Nephron progenitor cell (in vitro differentiated cells): ENCODE measurements at regions not wholly inside any gene's neighbourhood (a gene's known extent, or its start where the extent isn't known, plus 50 kb on each side); places are given as distances from the start of the nearest gene placed in this dataset.

Experiments used
- DNase-seq: peaks from one replicate; pipeline ENCODE4 v3.0.0; 2021
- H3K27ac Mint-ChIP-seq: 2 replicates; pipeline ENCODE4 v1.8.0; 2021; ENCODE audit warnings: mild to moderate bottlenecking, moderate library complexity, mixed read lengths
- H3K27me3 Mint-ChIP-seq: 2 replicates; pipeline ENCODE4 v1.8.0; 2021; ENCODE audit warnings: mild to moderate bottlenecking, low read depth, mixed read lengths; ENCODE audit not compliant: poor library complexity
- H3K36me3 Mint-ChIP-seq: 2 replicates; pipeline ENCODE4 v1.8.0; 2021; ENCODE audit warnings: low read depth, mixed read lengths
- H3K4me1 Mint-ChIP-seq: 2 replicates; pipeline ENCODE4 v1.8.0; 2021; ENCODE audit warnings: mixed read lengths
- H3K4me3 Mint-ChIP-seq: 2 replicates; pipeline ENCODE4 v1.8.0; 2021; ENCODE audit warnings: mild to moderate bottlenecking, moderate library complexity, mixed read lengths
- H3K9me3 Mint-ChIP-seq: 2 replicates; pipeline ENCODE4 v1.8.0; 2021; ENCODE audit warnings: mild to moderate bottlenecking, moderate library complexity, mixed read lengths
- CTCF ChIP-seq: fragments of 200-600 bp; sonication (generic); IDR thresholded peaks from 2 replicates; pipeline ENCODE4 v1.5.0; 2021; ENCODE audit warnings: antibody characterized with exemption

- no peak for TF ChIP-seq CTCF
- no peaks in the 10 kb centered on the region for H3K9me3 Mint-ChIP-seq
- H3K27me3 Mint-ChIP-seq, result no peaks in the 10 kb centered on the region
- H3K27ac Mint-ChIP-seq, result no peak overlapping the region
- DNase-seq, result no peak
- H3K36me3 Mint-ChIP-seq, result no peaks in the 10 kb centered on the region
- no peaks in the 10 kb centered on the region for H3K4me1 Mint-ChIP-seq
- H3K4me3 Mint-ChIP-seq, result no peak overlapping the region
These were observed 175.5 kb upstream of the PTBP2 start for GRCh38 chr1:96545935-96546656.

GRCh38 chr1:96550061-96550460, 171.5 kb upstream of the PTBP2 start:
- Mint-ChIP-seq H3K4me1 (peaks cover 11% of the 10 kb centered on the region), H3K27me3 (no peaks in the 10 kb centered on the region), H3K4me3 (no peak overlapping the region), H3K27ac (no peak overlapping the region), H3K36me3 (no peaks in the 10 kb centered on the region), H3K9me3 (no peaks in the 10 kb centered on the region)
- DNase-seq, result no peak
- no peak for TF ChIP-seq CTCF

GRCh38 chr1:96552451-96552850, 169.1 kb upstream of the PTBP2 start:
- Mint-ChIP-seq H3K9me3 (no peaks in the 10 kb centered on the region), H3K36me3 (no peaks in the 10 kb centered on the region), H3K27ac (no peak overlapping the region), H3K27me3 (no peaks in the 10 kb centered on the region), H3K4me1 (peaks cover 29% of the 10 kb centered on the region), H3K4me3 (no peak overlapping the region)
- no peak for TF ChIP-seq CTCF
- DNase-seq, result no peak

GRCh38 chr1:96553811-96554210, 167.8 kb upstream of the PTBP2 start:
- Mint-ChIP-seq H3K4me1 (peaks cover 42% of the 10 kb centered on the region), H3K36me3 (no peaks in the 10 kb centered on the region), H3K27ac (no peak overlapping the region), H3K4me3 (no peak overlapping the region), H3K9me3 (no peaks in the 10 kb centered on the region), H3K27me3 (no peaks in the 10 kb centered on the region)
- no peak for DNase-seq
- TF ChIP-seq CTCF, result no peak

GRCh38 chr1:96554364-96554763, 167.2 kb upstream of the PTBP2 start:
- Mint-ChIP-seq H3K27ac (peak overlapping the region; percentile 8), H3K4me1 (peaks cover 46% of the 10 kb centered on the region), H3K4me3 (no peak overlapping the region), H3K9me3 (no peaks in the 10 kb centered on the region), H3K27me3 (no peaks in the 10 kb centered on the region), H3K36me3 (no peaks in the 10 kb centered on the region)
- no peak for DNase-seq
- TF ChIP-seq CTCF, result no peak

GRCh38 chr1:96557336-96557735, 164.2 kb upstream of the PTBP2 start:
- Mint-ChIP-seq H3K4me3 (no peak overlapping the region), H3K4me1 (peaks cover 60% of the 10 kb centered on the region), H3K27ac (peak overlapping the region; percentile 3), H3K9me3 (peaks cover 23% of the 10 kb centered on the region), H3K27me3 (no peaks in the 10 kb centered on the region), H3K36me3 (peaks cover 6% of the 10 kb centered on the region)
- DNase-seq, result no peak
- TF ChIP-seq CTCF, result no peak
